Right ventricle myocardium superior (tissue), 1 donor: ENCODE measurements at regions not wholly inside any gene's neighbourhood (a gene's known extent, or its start where the extent isn't known, plus 50 kb on each side); places are given as distances from the start of the nearest gene placed in this dataset.

Source experiments
- ATAC-seq: fragments of 200-7000 bp; cut with Tn5 transposase; one replicate; pipeline ENCODE4 v1.9.1; 2020; ENCODE audit warnings: mild to moderate bottlenecking; ENCODE audit not compliant: poor library complexity
- DNase-seq: peaks from one replicate; pipeline ENCODE4 v3.0.0-alpha.2; 2020
- intact Hi-C: fragments of 100-400 bp; cut with DNase I; formaldehyde crosslinking; loops from one replicate; pipeline ENCODE4 v1.11.2; 2022
- donor health status: DM: no; HTN: yes; CAD: no; lungs with severe emphysema.

GRCh38 chr5:103436112-103436511 is 126.5 kb downstream of the NUDT12 start:
- intact Hi-C loops, result no loop called here

GRCh38 chr5:103435136-103435889 is 127.3 kb downstream of the NUDT12 start:
- intact Hi-C loops, result no loop called here
- DNase-seq (no peak), ATAC-seq (no peak)

More at GRCh38 chr5:103436112-103436511, 126.5 kb downstream of the NUDT12 start:
- DNase-seq (no peak), ATAC-seq (no peak)

- ATAC-seq, result no peak
- DNase-seq, result peak; percentile 24
- intact Hi-C loops, result no loop called here
These were observed 128.5 kb downstream of the NUDT12 start for GRCh38 chr5:103434057-103434456.

- intact Hi-C loops, result no loop called here
- DNase-seq (no peak), ATAC-seq (no peak)
These were observed 129.4 kb downstream of the NUDT12 start for GRCh38 chr5:103433211-103433610.

GRCh38 chr5:103428923-103429322 is 133.7 kb downstream of the NUDT12 start:
- DNase-seq (no peak), ATAC-seq (no peak)
- intact Hi-C loops, result no loop called here

GRCh38 chr5:103428411-103428871 is 134.1 kb downstream of the NUDT12 start:
- intact Hi-C loops, result no loop called here
- DNase-seq, result peak; percentile 50
- peak; percentile 93 for ATAC-seq

- intact Hi-C loops, result no loop called here
- ATAC-seq, result peak; percentile 55
- no peak for DNase-seq
These were observed 135.3 kb downstream of the NUDT12 start for GRCh38 chr5:103427326-103427725.

- ATAC-seq, result no peak
- intact Hi-C loops, result no loop called here
- DNase-seq, result no peak
These were observed 136.7 kb downstream of the NUDT12 start for GRCh38 chr5:103425686-103426454.

GRCh38 chr5:103424453-103425205 is 138.0 kb downstream of the NUDT12 start:
- intact Hi-C loops, result no loop called here
- DNase-seq (no peak), ATAC-seq (no peak)

- DNase-seq (no peak), ATAC-seq (no peak)
- intact Hi-C loops, result no loop called here
These were observed 138.6 kb downstream of the NUDT12 start for GRCh38 chr5:103424026-103424425.

GRCh38 chr5:103422756-103423155 is 139.8 kb downstream of the NUDT12 start:
- DNase-seq (no peak), ATAC-seq (no peak)
- intact Hi-C loops, result no loop called here

- intact Hi-C loops, result no loop called here
- ATAC-seq, result no peak
These were observed 148.0 kb downstream of the NUDT12 start for GRCh38 chr5:103414604-103415003.

GRCh38 chr5:103411711-103412110 is 150.9 kb downstream of the NUDT12 start:
- intact Hi-C loops, result no loop called here
- DNase-seq (no peak), ATAC-seq (no peak)

More at GRCh38 chr5:103414604-103415003, 148.0 kb downstream of the NUDT12 start:
- no peak for DNase-seq

GRCh38 chr5:103410172-103410571 is 151.6 kb downstream of the MACIR start:
- DNase-seq (no peak), ATAC-seq (no peak)
- intact Hi-C loops, result no loop called here

- ATAC-seq (no peak), DNase-seq (no peak)
- intact Hi-C loops, result no loop called here
These were observed 150.6 kb downstream of the MACIR start for GRCh38 chr5:103409013-103409670.

- DNase-seq (no peak), ATAC-seq (no peak)
- intact Hi-C loops, result no loop called here
These were observed 149.8 kb downstream of the MACIR start for GRCh38 chr5:103408408-103408807.

- DNase-seq, result no peak
- no peak for ATAC-seq
- intact Hi-C loops, result no loop called here
These were observed 148.8 kb downstream of the MACIR start for GRCh38 chr5:103407402-103407801.

- intact Hi-C loops, result no loop called here
- DNase-seq, result no peak
- no peak for ATAC-seq
These were observed 145.9 kb downstream of the MACIR start for GRCh38 chr5:103404483-103404882.

GRCh38 chr5:103402851-103403250 is 144.3 kb downstream of the MACIR start:
- DNase-seq (no peak), ATAC-seq (no peak)
- intact Hi-C loops, result no loop called here
